ENCODE measurements at regions not wholly inside any gene's neighbourhood (a gene's known extent, or its start where the extent isn't known, plus 50 kb on each side); places are given as distances from the start of the nearest gene placed in this dataset.
"Not testable (repeated sequence)": the region's sequence is repeated elsewhere in the genome, so short reads cannot be mapped to it uniquely, and the experiment has no call there.

DNA sequence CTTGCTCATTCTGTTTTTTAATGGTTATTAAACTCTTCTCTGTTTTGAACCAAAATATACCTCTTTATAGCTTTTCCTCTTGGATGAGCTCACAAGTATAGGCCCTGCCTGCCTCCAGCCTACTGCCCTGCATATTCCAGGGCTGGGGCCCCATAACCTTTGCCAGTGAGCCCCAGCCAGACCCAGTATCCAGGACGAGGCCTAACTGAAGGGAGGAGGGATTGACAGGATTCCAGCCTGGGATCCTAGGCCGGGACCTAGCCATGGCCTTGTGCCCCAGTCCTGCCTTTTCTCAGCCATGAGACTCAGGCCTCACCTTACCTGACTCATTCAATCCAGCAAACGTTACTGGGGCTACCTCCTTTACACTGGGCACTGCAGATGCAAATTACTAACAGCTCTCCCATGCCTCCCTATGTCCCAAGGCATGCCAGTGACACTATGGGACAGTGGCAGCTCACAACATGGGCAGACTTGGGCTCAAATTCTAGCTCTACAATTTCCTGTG, 159.2 kb downstream of the DDX1 start:
- FAIRE-seq: no peak
- no peak for DNase-seq (ENCODE audit: low spot score)

DNA sequence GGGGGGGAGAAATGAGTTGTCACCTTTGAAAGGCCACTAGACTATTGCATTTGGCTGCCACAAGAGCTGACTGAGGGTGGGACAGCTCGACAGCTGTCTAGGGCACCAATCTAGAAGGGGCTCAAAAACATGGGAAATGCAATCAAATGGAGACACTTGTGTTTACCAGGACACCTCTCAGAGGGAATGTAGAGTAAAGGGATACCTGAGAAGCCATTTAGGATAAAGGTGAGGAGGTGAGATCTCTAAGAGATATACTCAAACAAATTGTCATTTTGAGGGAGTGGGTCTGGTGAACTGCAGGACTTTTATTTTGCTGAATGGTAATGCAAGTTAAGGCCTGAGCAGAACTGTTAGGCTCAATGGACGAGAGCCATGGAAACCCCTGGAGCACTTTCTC, 159.8 kb downstream of the DDX1 start:
- FAIRE-seq (no peak), DNase-seq (ENCODE audit: low spot score) (no peak)

DNA sequence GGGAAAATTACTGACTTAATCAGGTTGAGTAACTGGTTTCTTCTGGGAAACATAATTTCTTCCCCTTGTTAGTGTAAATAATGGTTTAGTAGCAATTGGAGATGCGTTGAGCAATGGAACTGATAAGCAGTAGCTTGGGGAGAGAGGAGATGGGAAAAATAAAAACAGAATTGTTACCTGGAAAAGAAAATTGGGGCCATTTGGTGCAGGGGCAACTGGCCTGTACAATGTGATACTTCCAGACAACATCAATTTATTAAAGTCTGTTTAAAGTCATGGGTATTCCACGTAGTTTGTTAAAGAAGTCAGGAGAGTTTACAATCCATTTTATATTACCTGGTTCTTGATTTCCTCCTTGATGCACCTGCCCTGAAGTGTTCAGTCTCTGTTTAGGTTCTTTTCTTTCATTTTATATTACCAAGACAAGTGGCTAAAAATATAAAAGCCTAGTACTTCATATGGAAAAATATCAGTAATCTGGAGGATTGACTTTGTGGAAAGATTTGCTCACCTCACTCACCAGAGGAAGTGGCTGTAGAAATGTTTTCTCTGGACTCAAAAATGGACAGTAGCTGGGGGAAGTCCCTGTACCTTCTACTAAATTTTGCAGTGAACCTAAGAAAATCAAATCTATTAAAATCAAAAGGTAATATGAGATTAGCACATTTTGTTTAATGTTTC, 161.0 kb downstream of the DDX1 start:
- FAIRE-seq (no peak), DNase-seq (ENCODE audit: low spot score) (no peak)

DNA sequence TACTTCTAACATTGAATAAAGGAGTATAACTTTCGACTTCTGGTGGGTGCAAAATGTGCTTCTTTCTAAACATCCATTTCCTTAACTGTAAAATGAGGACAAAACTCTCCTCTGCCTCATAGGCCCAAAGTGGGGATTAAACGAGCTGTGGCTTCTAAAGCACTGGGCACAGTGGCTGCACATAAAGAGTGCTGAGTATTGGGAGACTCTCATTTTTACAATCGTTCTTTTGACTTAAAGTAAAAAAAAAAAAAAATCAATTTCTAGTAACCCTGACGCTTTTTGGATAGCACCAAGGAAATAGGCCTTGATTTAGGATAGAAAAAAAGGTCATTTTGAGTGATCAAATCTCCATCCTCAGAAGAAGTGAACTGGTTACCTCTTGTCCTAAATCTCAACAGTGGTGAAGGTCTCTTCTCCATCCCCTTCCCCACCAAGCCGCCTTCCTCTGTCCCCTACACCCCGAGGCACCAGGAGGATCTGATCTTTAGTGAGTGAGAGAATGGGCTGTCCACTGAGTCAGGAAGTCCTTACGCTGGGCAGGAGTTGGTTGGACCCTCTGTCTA, 161.6 kb downstream of the DDX1 start:
- FAIRE-seq: no peak
- DNase-seq (ENCODE audit: low spot score): no peak

DNA sequence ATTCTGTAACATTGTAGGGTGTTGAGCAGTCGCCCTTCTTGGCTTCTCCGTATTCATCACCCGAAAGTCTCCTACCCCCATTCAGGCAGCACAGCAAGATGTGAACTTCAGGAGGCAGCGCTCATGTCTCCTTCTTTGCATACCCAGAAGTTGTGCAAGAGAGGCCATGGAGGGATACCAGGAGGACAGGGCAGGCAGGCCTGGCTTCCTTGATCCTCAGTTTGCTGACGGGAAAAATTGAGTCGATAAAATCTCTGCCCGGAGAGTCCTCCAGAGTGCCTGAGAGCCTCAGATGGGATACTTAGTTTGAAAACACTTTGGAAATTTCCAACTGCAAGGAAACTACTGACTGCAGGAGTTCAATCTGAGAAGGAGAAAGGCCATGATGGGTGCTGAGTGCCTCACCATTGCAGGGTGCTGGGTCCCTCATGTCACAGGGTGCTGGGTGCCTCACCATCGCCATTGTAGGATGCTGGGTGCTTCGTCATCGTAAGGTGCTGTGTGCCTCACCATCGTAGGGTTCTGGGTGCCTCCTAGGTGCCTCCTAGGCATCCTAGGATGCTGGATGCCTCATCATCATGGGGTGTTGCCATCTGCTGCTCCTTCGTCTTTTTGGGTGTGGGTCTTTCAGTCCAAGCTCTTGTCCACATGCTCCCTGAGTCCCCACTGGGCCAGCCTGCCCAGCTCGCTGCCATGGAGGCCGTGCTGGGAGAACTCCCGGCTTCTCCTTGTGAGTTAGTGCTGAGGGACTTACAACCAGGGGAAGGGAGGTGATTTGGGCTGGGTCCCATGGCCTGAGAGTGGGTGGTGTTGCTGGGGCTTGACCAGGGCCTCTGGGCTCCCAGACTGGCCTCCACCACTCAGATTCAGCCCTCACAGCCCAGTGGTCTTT, 162.4 kb downstream of the DDX1 start:
- DNase-seq (ENCODE audit: low spot score): no peak
- FAIRE-seq: no peak

DNA sequence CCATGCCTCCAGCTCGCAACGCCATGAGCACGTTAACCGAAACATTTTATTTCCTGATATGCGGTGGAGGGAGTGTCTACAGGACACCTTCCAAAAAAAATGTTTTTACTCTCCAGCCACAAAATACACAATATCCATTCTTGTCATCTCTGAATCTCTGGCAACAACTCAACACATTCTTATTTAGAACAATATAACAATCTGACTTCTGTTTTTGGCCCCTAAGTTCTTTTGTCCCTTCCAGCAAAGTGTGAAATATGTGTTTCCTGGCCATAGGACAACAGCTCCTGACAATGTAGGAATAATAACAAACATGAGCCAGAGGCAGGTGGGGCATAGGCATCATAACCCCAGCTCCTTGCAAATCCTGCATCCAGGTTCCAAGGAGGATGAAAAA, 163.0 kb downstream of the DDX1 start:
- DNase-seq (ENCODE audit: low spot score): no peak
- no peak for FAIRE-seq

DNA sequence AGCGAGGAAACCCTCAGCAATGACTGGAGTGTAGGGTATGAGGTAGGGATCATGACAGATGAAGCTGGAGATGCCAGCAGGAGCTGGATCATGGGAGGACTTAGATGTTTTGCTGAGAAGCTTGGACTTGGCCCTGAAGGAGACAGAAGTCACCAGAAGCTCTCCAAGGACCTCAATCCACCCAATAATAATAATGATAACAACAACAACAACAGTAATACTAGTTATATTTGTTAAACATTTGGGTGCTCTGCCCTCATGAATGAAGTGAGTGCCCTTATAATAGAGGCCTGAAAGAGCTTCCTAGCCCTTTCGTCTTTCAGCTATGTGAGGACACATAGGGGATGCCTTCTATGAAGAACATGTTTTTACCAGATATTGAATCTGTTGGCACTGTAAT, 163.9 kb downstream of the DDX1 start:
- no peak for FAIRE-seq
- no peak for DNase-seq (ENCODE audit: low spot score)

DNA sequence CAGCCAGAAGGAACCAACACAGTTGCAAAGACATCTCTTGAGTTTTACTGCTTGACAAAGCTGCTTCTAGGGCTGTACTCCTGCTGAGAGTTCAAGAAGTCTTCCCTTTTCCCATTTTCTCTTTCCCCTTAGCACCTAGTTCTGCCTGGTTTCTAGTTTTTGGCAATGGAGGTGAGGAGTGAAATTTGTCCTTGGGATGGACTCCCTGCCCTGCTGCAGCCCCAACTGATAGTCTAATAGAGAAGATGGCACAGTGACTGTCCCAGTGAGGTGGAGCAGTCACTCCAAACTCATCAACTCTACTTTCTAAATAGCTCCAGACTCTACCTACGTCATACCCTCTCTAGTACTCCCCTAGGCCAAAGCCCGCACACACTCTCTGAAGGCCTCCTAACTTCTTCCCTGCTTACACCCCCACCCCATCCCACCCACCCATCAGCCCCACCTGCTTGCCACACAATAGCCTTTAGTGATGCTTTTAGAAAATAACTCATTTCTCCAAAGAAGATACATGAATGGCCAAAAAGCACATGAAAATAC, 164.4 kb downstream of the DDX1 start:
- FAIRE-seq: no peak
- no peak for DNase-seq (ENCODE audit: low spot score)

DNA sequence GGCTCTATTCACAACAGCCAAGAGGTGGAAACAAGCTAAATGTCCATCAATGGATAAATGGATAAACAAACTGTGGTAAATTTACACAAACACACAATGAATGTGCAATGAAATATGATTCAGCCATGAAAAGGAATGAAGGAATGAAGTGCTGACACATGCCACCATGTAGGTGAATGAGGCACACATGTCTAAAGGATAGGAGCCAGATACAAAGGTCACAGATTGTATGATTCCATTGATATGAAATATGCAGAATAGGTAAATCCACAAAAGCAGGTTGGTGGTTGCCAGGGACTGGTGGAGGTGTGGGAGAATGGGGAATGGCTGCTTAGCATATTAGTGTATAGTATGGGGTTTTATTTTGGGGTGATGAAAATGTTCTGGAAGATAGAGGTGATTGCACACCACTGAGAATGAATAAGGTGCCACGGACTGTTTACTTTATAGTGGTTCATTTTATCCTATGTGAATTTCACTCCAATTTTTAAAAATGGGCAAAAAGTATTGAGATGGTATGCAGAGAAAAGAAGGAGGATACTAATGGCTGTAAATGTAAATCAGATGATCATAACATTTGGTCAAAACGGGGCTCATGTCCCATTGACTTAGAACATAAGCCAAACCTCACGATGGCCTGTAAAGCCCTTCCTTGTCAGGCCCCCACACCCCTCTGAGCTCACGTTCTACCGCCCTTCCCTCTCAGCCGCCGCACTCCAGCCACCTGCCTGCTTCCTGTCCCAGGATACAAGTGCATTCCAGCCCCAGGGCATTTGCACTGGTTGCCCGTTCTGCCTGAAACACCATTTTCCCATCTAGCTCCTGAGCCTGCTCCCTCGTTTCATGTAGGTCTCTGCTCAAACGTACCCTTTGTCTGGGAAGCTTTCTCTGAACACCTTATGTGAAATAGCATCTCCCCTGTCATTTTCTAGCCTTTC, 165.5 kb downstream of the DDX1 start:
- no peak for FAIRE-seq
- no peak for DNase-seq (ENCODE audit: low spot score)

DNA sequence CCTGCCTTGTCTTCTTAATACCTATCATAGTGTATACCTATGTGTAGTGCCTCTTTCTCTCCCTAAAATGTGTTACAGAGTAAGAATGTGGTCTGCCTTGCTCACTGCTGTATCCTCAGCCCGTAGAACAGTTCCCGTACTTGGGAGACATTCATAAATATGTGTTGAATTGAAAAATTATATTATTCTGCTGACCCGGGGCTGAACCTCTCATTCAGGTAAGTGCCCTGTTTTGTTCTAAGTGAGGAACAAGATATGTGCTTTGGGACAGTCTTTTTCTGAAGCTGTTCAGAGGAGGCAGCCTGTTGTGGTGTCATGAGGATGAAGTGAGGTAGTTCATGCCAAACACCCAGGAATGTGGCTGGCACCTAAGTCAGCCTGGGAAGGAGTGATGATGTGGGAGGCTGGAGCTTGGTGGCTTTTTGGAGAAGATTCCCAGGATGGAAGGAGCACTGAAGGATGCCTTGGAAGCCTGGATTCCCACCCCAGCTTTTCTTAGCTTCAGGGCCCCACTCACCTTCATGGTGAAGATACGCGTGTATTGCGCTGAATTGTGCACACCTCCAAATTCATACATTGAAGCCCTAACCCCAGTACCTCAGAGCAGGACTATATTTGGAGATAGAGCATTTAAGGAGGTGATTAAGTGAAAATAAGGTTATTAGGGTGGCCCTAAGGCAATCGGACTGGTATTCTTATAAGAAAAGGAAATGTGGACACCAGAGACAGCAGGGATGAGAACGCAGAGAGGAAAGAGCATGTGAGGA, 166.3 kb downstream of the DDX1 start:
- no peak for DNase-seq (ENCODE audit: low spot score)
- FAIRE-seq: no peak

DNA sequence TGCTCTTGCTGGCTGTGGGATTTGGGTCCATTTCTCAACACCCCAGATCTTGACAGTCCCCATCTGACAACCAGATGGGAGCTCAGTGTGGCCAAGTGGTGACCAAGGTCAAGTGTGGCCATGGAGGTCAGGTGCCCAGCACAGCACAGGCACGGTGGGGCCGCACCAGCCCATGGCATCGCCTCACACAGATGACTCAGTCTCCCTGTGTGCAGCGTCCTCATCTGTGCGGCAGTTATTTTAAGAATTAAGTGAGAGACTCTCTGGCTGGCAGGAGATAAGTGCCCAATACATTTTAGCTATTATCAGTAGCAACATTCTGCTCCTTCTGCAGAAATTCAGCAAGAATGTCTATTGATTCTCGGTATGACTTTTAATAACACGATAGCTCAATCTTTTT, 167.2 kb downstream of the DDX1 start:
- FAIRE-seq (no peak), DNase-seq (ENCODE audit: low spot score) (no peak)

DNA sequence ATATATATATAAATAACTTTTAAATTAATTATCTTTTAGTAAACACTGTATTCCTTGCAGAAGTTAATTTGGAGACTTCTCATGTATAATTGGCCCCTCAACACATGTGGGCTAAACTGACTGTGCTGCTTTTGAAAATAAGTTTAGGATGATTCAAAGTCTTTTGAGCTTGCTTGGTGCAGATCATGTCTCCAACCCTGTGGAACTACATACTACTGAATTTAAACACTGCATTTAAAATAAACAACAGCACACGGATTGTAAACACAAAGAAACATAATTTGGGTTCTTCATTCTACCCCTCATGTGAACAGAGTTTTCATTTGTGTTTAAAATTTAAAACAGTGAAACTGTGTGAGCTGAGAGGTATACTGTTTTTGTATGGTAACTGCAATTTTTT, 167.7 kb downstream of the DDX1 start:
- FAIRE-seq (no peak), DNase-seq (ENCODE audit: low spot score) (no peak)

DNA sequence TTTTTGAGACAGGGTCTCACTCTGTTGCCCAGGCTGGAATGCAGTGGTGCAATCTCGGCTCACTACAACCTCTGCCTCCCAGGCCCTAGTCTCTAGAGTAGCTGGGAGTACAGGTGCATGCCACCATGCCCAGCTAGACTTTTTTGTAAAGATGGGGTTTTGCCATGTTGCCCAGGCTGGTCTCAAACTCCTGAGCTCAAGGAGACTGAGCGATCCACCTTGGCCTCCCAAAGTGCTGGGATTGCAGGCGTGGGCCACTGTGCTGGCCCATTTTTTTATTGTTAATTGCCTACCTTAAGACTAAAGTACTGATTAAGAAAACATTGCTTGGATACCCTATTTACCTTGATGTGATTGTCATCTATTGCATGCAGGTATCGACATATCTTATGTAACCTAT, 168.1 kb downstream of the DDX1 start:
- DNase-seq (ENCODE audit: low spot score); FAIRE-seq: not testable (repeated sequence)

DNA sequence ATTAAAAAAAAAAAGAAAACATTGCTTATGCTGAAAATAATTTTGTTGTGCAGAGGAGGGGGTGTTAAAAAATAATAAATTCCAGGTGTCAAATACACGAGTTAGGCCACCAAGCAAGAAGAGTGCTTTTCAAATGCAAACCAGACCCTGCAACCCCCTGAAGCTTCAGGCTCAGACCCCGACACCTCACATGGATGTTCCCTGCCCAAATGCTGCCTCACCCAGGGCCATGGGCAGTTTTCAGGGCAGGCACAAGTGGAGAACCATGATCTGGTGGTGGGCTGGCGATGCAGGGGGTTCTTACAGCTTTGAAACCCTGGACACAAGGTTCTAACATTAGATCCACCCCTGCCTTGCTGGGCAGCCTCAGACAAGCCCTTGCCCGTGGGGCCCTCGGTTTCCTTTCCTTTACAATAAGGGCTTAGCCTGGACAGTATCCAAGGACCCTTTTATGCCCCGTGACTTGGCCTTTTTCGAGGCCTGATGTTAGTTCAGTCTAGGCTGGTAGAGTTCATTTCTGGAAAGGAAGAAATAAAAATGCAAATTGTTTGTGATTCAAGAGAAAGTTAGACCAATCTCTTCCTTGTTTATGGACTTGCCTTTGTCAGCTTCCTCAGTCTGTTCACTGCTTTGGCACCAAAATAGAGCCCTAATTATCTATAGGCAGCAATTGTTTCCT, 168.7 kb downstream of the DDX1 start:
- DNase-seq (ENCODE audit: low spot score) (no peak), FAIRE-seq (no peak)

DNA sequence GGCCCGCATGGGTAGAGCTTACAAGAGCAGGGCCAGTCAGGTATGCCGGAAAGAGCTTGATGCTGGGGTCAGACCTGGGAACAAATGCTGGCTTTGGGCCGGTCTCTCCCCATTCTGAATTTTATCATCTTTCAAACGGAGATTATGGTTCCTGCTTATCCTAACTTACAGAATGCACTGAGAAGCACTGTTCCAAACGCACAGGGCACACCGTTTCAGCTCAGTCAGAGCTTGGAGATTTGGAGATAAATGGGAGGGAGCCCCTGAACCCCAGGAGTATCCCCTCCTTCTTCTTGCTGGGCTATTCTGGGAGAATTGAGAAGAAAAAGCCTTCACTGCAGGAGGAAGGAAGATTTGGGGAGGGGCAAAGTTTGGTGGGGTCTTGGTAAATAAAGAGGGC, 169.4 kb downstream of the DDX1 start:
- FAIRE-seq (no peak), DNase-seq (ENCODE audit: low spot score) (no peak)

DNA sequence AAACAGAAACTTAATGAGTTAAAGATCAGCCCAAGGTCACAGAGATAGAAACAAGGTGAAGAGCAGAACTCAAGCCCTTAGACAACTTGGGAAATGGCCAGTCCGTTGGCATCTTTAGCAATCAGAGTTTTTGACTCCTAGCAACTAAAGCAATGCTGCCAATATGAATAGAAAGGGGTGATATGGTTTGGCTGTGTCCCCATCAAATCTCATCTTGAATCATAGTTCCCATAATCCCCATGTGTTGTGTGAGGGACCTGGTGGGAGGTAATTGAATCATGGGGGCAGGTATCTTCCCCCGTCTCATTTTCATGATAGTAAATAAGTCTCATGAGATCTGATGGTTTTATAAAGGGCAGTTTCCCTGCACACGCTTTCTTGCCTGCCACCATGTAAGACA, 170.2 kb downstream of the DDX1 start:
- no peak for FAIRE-seq
- DNase-seq (ENCODE audit: low spot score): no peak

DNA sequence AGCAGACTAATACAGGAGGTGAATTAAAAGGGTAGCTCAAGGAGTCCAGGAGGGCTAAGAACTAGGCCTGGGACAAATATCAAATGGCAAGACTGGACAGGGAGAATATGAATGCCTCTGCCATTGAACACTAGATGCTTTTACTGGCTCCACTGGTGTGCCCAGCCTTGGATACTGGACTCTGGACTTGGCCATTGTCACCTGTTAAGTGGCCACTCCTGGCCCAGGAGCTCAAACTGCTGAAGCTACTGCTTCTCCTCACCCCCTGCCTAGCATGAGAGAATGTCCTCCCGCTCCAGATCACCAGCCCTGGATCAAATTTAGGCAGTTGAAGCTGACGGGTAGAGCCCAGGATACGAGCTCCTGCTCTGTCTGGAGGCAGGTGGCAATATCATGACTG, 170.8 kb downstream of the DDX1 start:
- FAIRE-seq (no peak), DNase-seq (ENCODE audit: low spot score) (no peak)

DNA sequence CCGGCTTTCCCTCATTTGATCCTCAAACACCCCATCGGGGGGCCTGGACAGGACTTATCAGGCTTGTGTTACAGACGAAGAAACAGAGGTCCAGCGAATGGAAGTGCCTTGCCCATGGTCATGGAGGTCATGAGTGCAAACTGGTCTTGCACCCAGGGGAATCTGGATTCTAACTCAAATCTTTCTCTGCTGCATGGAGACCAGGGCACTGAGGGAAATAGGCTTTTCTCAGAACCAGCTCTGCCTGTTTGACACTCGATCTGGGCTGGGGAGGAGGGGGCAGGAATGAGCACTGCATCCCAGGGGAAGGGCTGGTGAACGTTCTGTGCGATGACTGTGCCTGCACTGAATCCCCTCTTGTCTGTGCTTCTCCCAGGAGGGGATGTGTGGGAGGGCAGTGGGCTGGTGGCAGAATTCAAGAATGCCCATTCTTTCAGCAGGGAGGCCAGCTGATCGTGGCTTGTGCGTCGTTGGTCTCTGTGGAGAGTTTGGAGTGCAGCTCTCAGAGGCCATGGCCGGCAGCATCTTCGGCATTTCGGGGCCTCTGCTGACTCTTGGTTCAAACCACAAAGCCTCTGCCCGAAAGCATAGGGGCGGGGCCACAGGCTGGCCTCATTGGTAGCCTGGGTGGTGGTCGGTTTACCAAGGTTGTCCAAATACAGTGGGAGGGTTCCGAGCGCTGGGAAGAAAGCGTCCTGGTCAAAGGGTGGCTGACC, 171.6 kb downstream of the DDX1 start:
- no peak for DNase-seq (ENCODE audit: low spot score)
- no peak for FAIRE-seq
